ENCODE measurements at regions not wholly inside any gene's neighbourhood (a gene's known extent, or its start where the extent isn't known, plus 50 kb on each side); places are given as distances from the start of the nearest gene placed in this dataset.
"Not testable (repeated sequence)": the region's sequence is repeated elsewhere in the genome, so short reads cannot be mapped to it uniquely, and the experiment has no call there.

DNA sequence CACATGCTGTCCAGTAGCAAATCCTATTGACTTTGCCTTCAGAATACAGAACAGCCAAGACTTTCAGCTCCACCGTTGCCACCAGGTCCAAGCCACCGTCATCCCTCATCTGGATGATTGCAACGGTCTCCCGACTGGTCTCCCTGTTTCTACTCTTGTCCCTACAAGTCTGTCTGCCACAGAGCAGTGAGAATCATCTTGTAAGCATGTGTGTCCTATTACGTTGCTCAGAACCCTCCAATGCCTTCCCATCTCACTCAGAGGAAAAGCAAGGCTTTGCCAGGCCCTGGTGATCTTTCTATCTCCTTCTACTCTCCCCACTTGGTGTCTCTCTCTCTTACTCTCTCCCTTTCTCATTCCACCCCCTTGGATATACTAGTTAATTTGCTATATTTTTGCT is 76.7 kb upstream of the GDNF start:
- Histone ChIP-seq H3K27me3 (replicated peaks; ENCODE audit: insufficient read depth, low read depth, low read length, poor library complexity) (no peaks in the 10 kb centered on the region), H3K9me3 (ENCODE audit: low read depth, low read length, poor library complexity, severe bottlenecking) (no peaks in the 10 kb centered on the region), H3K27ac (ENCODE audit: low read depth, low read length, poor library complexity, severe bottlenecking) (no peak overlapping the region), H3K4me1 (ENCODE audit: insufficient read depth, low read length, poor library complexity, severe bottlenecking) (no peaks in the 10 kb centered on the region), H3K4me3 (ENCODE audit: low read depth, low read length, poor library complexity, severe bottlenecking) (no peak overlapping the region), H3K36me3 (ENCODE audit: insufficient read depth, low read length, poor library complexity, severe bottlenecking) (no peaks in the 10 kb centered on the region)
- ChIA-PET POLR2A (ENCODE audit: low non-redundant PET) (no interaction called here), CTCF (no interaction called here)
- no peak for DNase-seq (ENCODE audit: low spot score)
- intact Hi-C loops (cut with micrococcal nuclease; ENCODE audit: unreplicated experiment), result no loop called here
- TF ChIP-seq EZH2 (IDR thresholded peaks at IDR 0.05; ENCODE audit: borderline replicate concordance, low read depth, low read length, poor library complexity, severe bottlenecking), result no peak
- TF ChIP-seq, protein P1, sequence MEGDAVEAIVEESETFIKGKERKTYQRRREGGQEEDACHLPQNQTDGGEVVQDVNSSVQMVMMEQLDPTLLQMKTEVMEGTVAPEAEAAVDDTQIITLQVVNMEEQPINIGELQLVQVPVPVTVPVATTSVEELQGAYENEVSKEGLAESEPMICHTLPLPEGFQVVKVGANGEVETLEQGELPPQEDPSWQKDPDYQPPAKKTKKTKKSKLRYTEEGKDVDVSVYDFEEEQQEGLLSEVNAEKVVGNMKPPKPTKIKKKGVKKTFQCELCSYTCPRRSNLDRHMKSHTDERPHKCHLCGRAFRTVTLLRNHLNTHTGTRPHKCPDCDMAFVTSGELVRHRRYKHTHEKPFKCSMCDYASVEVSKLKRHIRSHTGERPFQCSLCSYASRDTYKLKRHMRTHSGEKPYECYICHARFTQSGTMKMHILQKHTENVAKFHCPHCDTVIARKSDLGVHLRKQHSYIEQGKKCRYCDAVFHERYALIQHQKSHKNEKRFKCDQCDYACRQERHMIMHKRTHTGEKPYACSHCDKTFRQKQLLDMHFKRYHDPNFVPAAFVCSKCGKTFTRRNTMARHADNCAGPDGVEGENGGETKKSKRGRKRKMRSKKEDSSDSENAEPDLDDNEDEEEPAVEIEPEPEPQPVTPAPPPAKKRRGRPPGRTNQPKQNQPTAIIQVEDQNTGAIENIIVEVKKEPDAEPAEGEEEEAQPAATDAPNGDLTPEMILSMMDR (conservative IDR thresholded peaks at IDR 0.05; ENCODE audit: low read depth, low read length), result no peak
- BruUV-seq (replicated peaks), result no TSS peak

DNA sequence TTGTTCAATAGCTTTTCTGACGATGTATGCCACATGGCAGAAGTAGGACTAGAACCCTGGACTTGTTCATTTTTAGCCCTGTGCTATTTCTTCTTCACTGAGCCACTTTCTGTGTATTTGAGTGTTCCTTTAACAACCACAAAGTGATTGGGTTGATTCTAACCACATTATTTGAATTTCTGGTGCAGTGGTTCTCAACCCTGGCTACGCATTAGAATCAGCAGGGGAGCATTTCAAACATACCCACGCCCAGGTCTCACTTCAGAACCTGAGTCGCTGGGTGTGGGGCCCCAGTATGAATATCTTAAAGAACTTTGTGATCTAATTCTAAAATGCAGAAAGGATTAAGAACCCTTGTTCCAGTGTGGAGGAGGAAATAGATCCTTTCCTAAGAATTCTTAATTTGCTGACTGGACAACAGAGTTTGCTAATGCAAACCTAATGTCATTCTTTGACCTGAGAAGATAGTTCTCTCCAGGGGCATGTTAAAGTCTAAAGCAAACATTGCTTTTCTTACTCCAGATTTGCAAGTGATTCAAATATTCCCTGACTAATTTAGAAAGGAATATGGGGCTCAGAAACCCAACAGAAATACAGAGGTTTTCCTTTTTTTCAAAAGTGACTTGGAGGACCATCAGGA is 75.4 kb upstream of the GDNF start:
- no peaks in the 10 kb centered on the region for H3K4me1 ChIP-seq (ENCODE audit: insufficient read depth, low read length, poor library complexity, severe bottlenecking)
- CTCF ChIA-PET, result no interaction called here
- POLR2A ChIA-PET (ENCODE audit: low non-redundant PET), result no interaction called here

DNA sequence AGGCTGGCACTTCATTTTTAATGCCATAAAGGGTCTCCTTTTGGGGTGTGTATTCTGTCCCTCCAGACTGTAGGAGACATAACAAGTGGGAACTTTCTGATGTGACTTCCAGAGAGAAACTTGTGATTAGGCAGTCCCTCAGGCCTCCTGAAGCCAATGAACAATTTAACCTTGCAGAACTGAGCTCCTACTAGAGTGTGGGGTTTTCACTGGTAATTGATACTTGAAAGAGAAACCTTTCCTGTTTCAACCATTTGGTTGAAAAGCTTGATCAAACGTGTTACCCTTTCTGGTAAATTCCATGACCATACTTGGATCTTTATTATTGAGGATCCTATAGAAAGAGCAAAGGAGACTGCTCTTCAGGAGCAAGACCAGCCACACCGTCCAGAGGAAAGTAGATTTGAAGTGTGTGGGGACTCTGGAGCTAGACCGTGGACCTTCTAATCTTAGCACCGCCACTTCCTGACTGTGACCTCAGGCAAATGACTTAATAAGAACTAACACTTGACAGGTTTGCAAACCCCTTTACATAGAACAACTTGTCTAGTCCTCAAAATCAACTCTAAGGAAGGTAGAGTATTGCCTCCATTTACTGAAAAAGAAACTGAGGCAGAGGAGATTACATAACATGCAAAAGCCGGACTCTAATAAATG is 69.9 kb upstream of the GDNF start:
- H3K27ac ChIP-seq (ENCODE audit: low read depth, low read length, poor library complexity, severe bottlenecking); H3K4me3 ChIP-seq (ENCODE audit: low read depth, low read length, poor library complexity, severe bottlenecking); CTCF ChIA-PET; H3K4me1 ChIP-seq (ENCODE audit: insufficient read depth, low read length, poor library complexity, severe bottlenecking); POLR2A ChIA-PET (ENCODE audit: low non-redundant PET); BruUV-seq (replicated peaks); H3K27me3 ChIP-seq (replicated peaks; ENCODE audit: insufficient read depth, low read depth, low read length, poor library complexity); H3K9me3 ChIP-seq (ENCODE audit: low read depth, low read length, poor library complexity, severe bottlenecking); H3K36me3 ChIP-seq (ENCODE audit: insufficient read depth, low read length, poor library complexity, severe bottlenecking); intact Hi-C loops (cut with micrococcal nuclease; ENCODE audit: unreplicated experiment); DNase-seq (ENCODE audit: low spot score): not testable (repeated sequence)

More for the DNA sequence above, 75.4 kb upstream of the GDNF start:
- TF ChIP-seq EZH2 (IDR thresholded peaks at IDR 0.05; ENCODE audit: borderline replicate concordance, low read depth, low read length, poor library complexity, severe bottlenecking), result no peak
- TF ChIP-seq, protein P1 (conservative IDR thresholded peaks at IDR 0.05; ENCODE audit: low read depth, low read length), result no peak
- peak; percentile 2 for DNase-seq (ENCODE audit: low spot score)
- no peaks in the 10 kb centered on the region for H3K36me3 ChIP-seq (ENCODE audit: insufficient read depth, low read length, poor library complexity, severe bottlenecking)
- H3K9me3 ChIP-seq (ENCODE audit: low read depth, low read length, poor library complexity, severe bottlenecking), result no peaks in the 10 kb centered on the region
- intact Hi-C loops (cut with micrococcal nuclease; ENCODE audit: unreplicated experiment), result no loop called here
- H3K27me3 ChIP-seq (replicated peaks; ENCODE audit: insufficient read depth, low read depth, low read length, poor library complexity), result no peaks in the 10 kb centered on the region
- no peak overlapping the region for H3K4me3 ChIP-seq (ENCODE audit: low read depth, low read length, poor library complexity, severe bottlenecking)
- no peak overlapping the region for H3K27ac ChIP-seq (ENCODE audit: low read depth, low read length, poor library complexity, severe bottlenecking)
- no TSS peak for BruUV-seq (replicated peaks)

DNA sequence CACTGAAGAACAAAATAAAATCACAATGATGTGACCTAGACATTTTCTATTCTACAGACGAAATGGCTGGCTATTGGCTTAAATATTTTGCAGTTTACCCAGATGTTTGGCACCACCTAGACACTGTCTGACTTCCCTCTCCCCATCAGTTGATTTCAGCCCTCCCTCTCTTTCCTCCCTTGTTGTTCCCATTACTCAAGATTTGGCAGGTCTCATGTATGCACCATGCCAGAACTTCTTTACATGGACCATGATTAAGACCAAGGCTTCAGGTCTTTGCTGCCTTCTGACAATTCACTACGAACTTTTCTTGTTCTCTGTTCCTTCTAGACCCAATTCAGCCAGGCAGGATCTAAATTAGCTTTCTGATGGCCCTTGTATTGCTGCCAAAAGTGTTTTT is 66.6 kb upstream of the GDNF start:
- CTCF ChIA-PET, result no interaction called here
- DNase-seq (ENCODE audit: low spot score), result no peak
- no peak overlapping the region for H3K27ac ChIP-seq (ENCODE audit: low read depth, low read length, poor library complexity, severe bottlenecking)
- POLR2A ChIA-PET (ENCODE audit: low non-redundant PET), result no interaction called here
- no peak overlapping the region for H3K4me3 ChIP-seq (ENCODE audit: low read depth, low read length, poor library complexity, severe bottlenecking)
- no TSS peak for BruUV-seq (replicated peaks)
- no peaks in the 10 kb centered on the region for H3K4me1 ChIP-seq (ENCODE audit: insufficient read depth, low read length, poor library complexity, severe bottlenecking)
- TF ChIP-seq, protein P1 (conservative IDR thresholded peaks at IDR 0.05; ENCODE audit: low read depth, low read length), result no peak
- no peak for TF ChIP-seq EZH2 (IDR thresholded peaks at IDR 0.05; ENCODE audit: borderline replicate concordance, low read depth, low read length, poor library complexity, severe bottlenecking)
- H3K27me3 ChIP-seq (replicated peaks; ENCODE audit: insufficient read depth, low read depth, low read length, poor library complexity), result no peaks in the 10 kb centered on the region
- no peaks in the 10 kb centered on the region for H3K9me3 ChIP-seq (ENCODE audit: low read depth, low read length, poor library complexity, severe bottlenecking)
- intact Hi-C loops (cut with micrococcal nuclease; ENCODE audit: unreplicated experiment), result no loop called here
- no peaks in the 10 kb centered on the region for H3K36me3 ChIP-seq (ENCODE audit: insufficient read depth, low read length, poor library complexity, severe bottlenecking)
